Right lung (tissue), 2 donors: ENCODE measurements at regions not wholly inside any gene's neighbourhood (a gene's known extent, or its start where the extent isn't known, plus 50 kb on each side); places are given as distances from the start of the nearest gene placed in this dataset.

Experiments used
- DNase-seq, 2 donors: peaks; one replicate each; pipeline ENCODE4 v3.0.0-alpha.2; 2013

- no peak for DNase-seq
These were observed 61.6 kb upstream of the LAPTM5 start for GRCh38 chr1:30819244-30819571.

DNA sequence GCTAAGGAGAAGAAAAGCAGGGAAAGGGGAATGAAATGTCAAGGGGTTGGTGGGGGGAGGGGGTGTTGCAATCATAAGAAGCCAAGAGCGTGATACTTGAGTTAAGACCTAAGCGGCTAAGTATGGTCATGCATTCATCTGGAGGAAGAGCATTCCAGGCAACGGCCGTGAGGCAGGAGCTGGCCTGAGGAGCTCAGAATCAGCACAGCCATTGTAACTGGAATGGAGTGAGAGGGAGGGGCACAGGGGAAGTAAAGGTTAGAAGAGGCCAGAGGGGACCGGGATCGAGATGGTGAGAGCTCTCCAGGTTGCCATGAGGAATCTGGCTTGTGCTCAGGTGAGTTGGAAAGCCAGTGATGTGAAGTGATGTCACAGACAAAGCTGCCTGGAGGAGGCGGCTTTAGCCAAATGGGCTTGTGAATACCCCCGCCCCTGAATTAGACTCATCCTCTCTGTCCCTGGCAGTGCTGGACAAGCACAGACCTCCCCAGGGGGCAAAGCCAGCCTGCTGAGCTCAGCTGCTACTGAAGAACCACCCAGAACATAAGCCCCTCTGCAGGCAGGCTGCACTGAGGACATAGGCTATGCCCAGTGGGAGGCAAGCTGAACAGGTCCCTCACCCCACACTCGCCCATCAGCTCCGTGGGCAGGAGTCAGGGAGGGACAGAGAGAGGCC lies 61.1 kb upstream of the LAPTM5 start:
- peak in 1 of 2 donors; percentile 45 for DNase-seq

DNA sequence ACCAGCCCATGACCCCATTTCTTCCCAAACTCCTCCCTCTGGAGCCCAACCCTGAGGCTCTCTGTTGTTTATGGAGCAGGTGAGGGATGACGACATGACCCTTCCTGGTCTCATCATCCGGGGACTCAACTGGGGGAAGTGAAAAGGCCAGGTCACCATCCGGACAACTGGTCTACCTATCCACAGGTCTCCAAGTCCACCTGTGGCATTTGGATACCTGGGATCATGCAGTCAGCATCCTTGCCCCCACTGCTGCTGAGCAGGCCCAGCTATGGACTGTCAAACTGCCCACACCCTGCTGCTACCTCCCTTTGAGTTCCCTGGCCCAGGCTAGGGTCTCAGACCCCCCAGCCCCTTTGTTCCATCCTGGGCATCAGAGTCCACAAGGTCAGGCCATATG lies 60.0 kb upstream of the LAPTM5 start:
- no peak for DNase-seq

GRCh38 chr1:30817077-30817438 lies 59.5 kb upstream of the LAPTM5 start:
- DNase-seq: no peak

DNA sequence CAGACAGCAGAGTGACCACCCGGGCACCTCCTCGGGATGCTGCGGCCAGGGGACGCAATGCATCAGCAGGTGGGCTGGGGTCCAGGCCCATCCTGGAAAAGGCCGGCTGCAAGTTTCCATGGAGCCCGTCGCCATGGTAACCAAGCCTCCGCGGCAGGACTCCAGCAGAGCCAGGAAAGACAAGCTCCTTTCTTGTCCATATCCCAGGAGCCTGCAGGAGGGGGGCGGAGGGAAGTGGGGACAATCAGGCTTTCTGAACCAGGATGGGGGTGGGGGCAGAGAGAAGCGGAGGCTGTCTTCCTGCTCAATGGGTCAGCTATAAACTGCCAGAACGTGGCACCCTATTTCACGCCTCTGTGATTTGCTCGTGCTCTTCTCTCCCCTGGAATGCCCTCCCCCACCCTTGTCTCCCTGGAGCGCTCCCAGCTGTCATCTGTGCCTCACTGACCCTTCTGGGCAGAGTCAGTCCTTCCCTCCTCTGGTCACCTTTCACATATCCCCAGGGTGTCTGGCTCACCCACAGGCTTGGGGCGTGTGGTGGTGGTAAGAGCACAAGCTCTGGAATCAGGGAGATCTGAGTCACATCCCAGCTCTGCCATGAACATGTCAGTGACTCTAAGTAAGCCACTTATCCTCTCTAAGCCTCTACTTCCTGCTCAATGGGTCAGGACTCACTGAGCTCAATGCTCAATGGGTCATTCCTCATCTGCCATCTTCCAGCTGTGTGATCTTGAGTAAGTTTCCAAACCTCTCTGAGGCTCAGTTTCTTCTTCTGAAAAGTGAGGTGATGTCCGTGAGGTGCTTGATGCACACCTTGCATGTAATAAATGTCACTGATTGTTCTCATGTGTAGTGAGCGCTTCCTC lies 58.9 kb upstream of the LAPTM5 start:
- peak in 1 of 2 donors; percentile 53 for DNase-seq

DNA sequence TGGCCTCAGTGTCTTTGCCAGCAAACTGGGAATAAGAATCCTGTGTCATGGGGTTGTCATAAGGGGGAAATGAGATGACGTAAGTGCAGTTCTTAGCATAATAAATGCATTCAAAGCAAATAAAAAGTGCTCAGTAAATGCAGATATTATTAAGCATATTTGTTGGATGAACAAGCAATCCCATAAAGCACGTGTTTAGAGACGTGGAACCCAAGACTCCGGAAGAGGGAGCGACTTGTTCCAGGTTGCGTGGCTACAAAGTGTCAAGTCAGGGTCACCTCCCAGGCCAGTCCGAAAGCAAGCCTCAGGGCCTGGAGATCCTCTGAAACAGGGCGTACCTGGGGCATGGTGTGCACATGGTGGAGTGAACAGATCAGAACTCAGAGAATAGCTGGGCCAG lies 58.0 kb upstream of the LAPTM5 start:
- no peak for DNase-seq

GRCh38 chr1:30814292-30814691 lies 56.7 kb upstream of the LAPTM5 start:
- no peak for DNase-seq

- DNase-seq: no peak
These were observed 54.5 kb upstream of the LAPTM5 start for GRCh38 chr1:30812076-30812475.

DNA sequence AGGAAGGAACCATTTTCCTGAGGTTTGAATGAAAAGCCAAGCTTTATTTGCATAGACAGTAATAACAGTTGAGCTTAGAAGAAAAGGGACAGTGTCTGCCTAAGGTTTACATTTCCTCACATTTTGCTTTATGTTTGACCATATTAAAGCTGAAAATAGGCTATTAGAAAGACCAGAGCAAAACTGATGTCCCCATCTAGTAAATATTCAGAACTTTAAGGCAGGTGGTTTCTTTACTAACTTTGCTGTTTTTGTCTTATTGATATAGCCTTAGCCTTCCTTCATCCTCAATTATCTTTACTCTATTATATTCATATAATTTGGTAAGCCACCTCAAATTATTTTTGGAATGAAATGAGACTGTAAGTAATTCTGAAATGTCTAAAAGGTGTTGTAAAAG lies 53.6 kb upstream of the LAPTM5 start:
- no peak for DNase-seq

- DNase-seq: no peak
These were observed 53.0 kb upstream of the LAPTM5 start for GRCh38 chr1:30810416-30811080.

GRCh38 chr1:30809514-30810263 lies 52.1 kb upstream of the LAPTM5 start:
- no peak for DNase-seq

- DNase-seq: no peak
These were observed 50.6 kb upstream of the LAPTM5 start for GRCh38 chr1:30808067-30808662.

DNA sequence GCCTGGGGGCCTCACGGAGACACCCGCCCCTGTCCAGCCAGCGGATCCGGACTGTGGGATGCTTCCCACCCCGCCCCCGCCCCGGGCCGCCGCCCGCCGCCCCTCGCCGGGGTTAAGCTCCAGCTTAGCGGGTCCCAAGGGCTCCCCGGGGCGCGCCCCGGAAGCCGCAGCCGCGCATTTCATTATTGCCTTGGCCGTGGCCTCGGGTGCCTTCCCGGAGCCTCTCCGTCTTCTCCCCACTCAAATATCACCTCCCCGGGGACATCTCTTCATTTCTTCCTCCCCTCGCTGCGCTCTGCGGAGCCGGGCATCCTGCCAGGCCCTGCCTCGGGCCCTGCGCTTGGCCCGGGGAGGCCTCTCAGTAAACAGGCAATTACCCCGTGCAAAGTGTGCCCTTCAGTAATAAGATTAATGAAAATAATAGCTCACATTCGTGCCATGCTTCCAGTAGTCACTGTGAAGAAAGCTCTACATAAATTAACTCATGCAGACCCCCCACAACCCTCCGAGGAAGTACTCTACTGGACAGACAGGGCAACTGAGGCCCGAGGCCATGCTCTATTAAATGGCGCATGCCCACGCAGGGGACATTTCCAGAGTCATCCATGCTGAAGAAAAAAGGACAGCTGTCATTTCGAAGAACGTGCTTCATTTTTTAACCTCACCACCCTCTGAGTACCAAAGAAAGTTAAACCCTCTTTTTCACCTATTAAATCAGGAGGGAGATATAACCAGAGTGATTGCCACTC lies 49.9 kb upstream of the LAPTM5 start:
- DNase-seq: no peak
